ENCODE measurements at regions not wholly inside any gene's neighbourhood (a gene's known extent, or its start where the extent isn't known, plus 50 kb on each side); places are given as distances from the start of the nearest gene placed in this dataset.

DNA sequence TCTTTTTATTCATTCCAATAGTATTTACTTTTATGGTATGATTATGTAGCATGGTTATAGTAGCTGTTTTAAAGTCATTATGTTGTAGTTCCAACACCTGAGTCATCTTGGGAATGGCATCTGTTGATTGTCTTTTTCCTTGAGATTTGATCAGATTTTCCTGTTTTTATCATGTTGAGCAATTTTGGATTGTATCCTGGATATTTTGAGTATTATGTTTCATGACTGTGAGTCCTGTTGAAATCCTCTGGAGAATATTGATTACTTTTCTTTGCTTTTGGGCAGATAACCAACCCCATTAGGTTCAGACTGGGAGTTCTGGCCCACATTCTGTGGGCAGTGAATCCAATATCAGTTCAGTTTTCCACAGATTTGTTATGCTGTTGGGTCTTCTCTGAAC is 163.2 kb upstream of the SPRED2 start:
- Histone ChIP-seq H3K9me3 (ENCODE audit: insufficient read depth, low read length) (no peaks in the 10 kb centered on the region), H3K27me3 (ENCODE audit: low read length) (no peaks in the 10 kb centered on the region)
- TF ChIP-seq, protein P1, sequence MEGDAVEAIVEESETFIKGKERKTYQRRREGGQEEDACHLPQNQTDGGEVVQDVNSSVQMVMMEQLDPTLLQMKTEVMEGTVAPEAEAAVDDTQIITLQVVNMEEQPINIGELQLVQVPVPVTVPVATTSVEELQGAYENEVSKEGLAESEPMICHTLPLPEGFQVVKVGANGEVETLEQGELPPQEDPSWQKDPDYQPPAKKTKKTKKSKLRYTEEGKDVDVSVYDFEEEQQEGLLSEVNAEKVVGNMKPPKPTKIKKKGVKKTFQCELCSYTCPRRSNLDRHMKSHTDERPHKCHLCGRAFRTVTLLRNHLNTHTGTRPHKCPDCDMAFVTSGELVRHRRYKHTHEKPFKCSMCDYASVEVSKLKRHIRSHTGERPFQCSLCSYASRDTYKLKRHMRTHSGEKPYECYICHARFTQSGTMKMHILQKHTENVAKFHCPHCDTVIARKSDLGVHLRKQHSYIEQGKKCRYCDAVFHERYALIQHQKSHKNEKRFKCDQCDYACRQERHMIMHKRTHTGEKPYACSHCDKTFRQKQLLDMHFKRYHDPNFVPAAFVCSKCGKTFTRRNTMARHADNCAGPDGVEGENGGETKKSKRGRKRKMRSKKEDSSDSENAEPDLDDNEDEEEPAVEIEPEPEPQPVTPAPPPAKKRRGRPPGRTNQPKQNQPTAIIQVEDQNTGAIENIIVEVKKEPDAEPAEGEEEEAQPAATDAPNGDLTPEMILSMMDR (IDR thresholded peaks at IDR 0.05; ENCODE audit: insufficient read depth, low read length, poor library complexity, severe bottlenecking) = no peak
- TF ChIP-seq EZH2phosphoT487 (conservative IDR thresholded peaks at IDR 0.05; ENCODE audit: low read length) = no peak

GRCh38 chr2:65594150-65594549 is 161.8 kb upstream of the SPRED2 start:
- H3K9ac ChIP-seq (ENCODE audit: low read length) = no peak overlapping the region
- no peak overlapping the region for H3K27ac ChIP-seq (ENCODE audit: low read depth, low read length)
- H3F3A ChIP-seq (ENCODE audit: insufficient read depth) = peaks cover 5% of the 10 kb centered on the region; the same call in 1 of the 2 replicates
- H3K4me3 ChIP-seq (ENCODE audit: insufficient read depth, low read length, poor library complexity, severe bottlenecking) = no peak overlapping the region
- no peaks in the 10 kb centered on the region for H3K9me3 ChIP-seq (ENCODE audit: insufficient read depth, low read length)
- H3K36me3 ChIP-seq (ENCODE audit: low read length) = no peaks in the 10 kb centered on the region
- TF ChIP-seq EZH2phosphoT487 (conservative IDR thresholded peaks at IDR 0.05; ENCODE audit: low read length) = no peak
- TF ChIP-seq, protein P1 (IDR thresholded peaks at IDR 0.05; ENCODE audit: insufficient read depth, low read length, poor library complexity, severe bottlenecking) = no peak
- H4K20me1 ChIP-seq (ENCODE audit: low read depth, low read length) = no peaks in the 10 kb centered on the region
- no peaks in the 10 kb centered on the region for H3K9me2 ChIP-seq (replicated peaks; ENCODE audit: insufficient read depth, low read length)
- no peaks in the 10 kb centered on the region for H3K79me2 ChIP-seq (ENCODE audit: insufficient read depth, low read length)
- no peak overlapping the region for H3K4me2 ChIP-seq (ENCODE audit: low read depth, low read length, poor library complexity, severe bottlenecking)
- H2AFZ ChIP-seq (ENCODE audit: low read depth, low read length, severe bottlenecking) = no peak overlapping the region
- no peaks in the 10 kb centered on the region for H3K27me3 ChIP-seq (ENCODE audit: low read length)

More for the DNA sequence above, 163.2 kb upstream of the SPRED2 start:
- Histone ChIP-seq H3K9ac (ENCODE audit: low read length) (no peak overlapping the region), H3K79me2 (ENCODE audit: insufficient read depth, low read length) (no peaks in the 10 kb centered on the region), H3K4me3 (ENCODE audit: insufficient read depth, low read length, poor library complexity, severe bottlenecking) (no peak overlapping the region), H3K27ac (ENCODE audit: low read depth, low read length) (no peak overlapping the region), H4K20me1 (ENCODE audit: low read depth, low read length) (no peaks in the 10 kb centered on the region), H3K9me2 (replicated peaks; ENCODE audit: insufficient read depth, low read length) (no peaks in the 10 kb centered on the region), H3K36me3 (ENCODE audit: low read length) (no peaks in the 10 kb centered on the region), H2AFZ (ENCODE audit: low read depth, low read length, severe bottlenecking) (no peak overlapping the region), H3F3A (ENCODE audit: insufficient read depth) (peaks cover 11% of the 10 kb centered on the region; the same call in 1 of the 2 replicates), H3K4me2 (ENCODE audit: low read depth, low read length, poor library complexity, severe bottlenecking) (no peak overlapping the region)

- H3K36me3 ChIP-seq (ENCODE audit: low read length) = no peaks in the 10 kb centered on the region
- no peaks in the 10 kb centered on the region for H3F3A ChIP-seq (ENCODE audit: insufficient read depth)
- no peaks in the 10 kb centered on the region for H4K20me1 ChIP-seq (ENCODE audit: low read depth, low read length)
- no peak overlapping the region for H3K9ac ChIP-seq (ENCODE audit: low read length)
- H3K27ac ChIP-seq (ENCODE audit: low read depth, low read length) = no peak overlapping the region
- H3K27me3 ChIP-seq (ENCODE audit: low read length) = no peaks in the 10 kb centered on the region
- no peak for TF ChIP-seq EZH2phosphoT487 (conservative IDR thresholded peaks at IDR 0.05; ENCODE audit: low read length)
- TF ChIP-seq, protein P1 (IDR thresholded peaks at IDR 0.05; ENCODE audit: insufficient read depth, low read length, poor library complexity, severe bottlenecking) = no peak
- no peak overlapping the region for H3K4me3 ChIP-seq (ENCODE audit: insufficient read depth, low read length, poor library complexity, severe bottlenecking)
- H3K9me2 ChIP-seq (replicated peaks; ENCODE audit: insufficient read depth, low read length) = no peaks in the 10 kb centered on the region
- no peaks in the 10 kb centered on the region for H3K79me2 ChIP-seq (ENCODE audit: insufficient read depth, low read length)
- H2AFZ ChIP-seq (ENCODE audit: low read depth, low read length, severe bottlenecking) = no peak overlapping the region
- no peaks in the 10 kb centered on the region for H3K9me3 ChIP-seq (ENCODE audit: insufficient read depth, low read length)
- H3K4me2 ChIP-seq (ENCODE audit: low read depth, low read length, poor library complexity, severe bottlenecking) = no peak overlapping the region
Measured at GRCh38 chr2:65589667-65590066, 157.3 kb upstream of the SPRED2 start.
